ENCODE measurements at regions not wholly inside any gene's neighbourhood (a gene's known extent, or its start where the extent isn't known, plus 50 kb on each side); places are given as distances from the start of the nearest gene placed in this dataset.

DNA sequence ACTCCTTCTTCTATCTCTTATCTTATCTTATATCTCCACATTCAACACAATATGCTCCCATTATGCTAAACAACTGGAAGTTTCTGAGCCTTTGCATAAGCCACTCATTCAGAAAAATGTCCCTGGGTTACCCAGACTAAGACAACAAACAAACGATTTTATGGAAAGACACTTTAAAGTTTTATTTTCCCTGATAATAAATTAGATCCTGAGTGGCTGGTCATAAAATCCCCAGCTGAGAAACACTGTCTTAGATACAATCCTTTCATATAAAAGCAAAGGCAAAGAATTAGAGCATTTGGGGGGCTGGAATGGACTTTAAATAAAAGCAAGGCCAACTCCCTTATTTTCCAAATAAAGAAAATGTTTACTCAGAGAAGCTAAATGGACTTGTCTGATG is 322.3 kb downstream of the GBE1 start:
- no peak for DNase-seq (ENCODE audit: low spot score)

DNA sequence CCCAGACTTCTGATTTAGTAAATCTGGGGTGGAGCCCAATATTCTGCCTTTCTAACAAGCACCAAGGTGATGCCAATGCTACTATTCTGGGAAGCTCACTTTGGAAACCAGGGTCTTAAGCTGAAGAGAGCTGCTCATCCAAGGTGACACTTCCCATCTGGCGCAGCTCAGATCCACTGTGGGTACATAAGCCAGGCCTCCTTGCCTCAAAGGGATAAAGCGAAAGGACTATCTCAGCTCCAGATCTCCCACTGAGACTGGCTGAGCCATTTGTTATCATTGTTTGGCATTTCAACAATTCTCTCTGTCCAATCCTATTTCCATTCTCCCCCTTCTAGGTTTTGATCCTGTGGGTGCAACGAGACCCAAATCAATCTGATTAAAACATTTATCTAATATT is 323.8 kb downstream of the GBE1 start:
- no peak for DNase-seq (ENCODE audit: low spot score)

DNA sequence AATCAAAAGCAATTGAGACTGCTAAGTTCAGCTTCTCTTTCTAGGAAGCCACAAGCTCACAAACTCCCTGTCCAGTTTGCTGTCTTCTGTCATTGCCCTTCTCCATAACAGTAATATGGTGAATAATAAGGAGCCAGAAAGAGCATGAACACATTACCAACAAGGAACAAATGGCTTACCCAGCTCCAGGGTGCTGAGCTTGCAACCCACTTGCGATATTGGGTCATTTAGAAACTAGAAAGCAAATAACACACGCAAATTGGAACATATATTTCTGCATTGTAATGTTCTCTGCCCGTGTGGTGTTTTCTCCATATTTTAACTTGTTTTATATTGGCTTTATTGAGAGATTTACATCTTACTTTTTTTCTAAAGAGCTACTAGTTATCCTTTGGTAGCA is 325.3 kb downstream of the GBE1 start:
- DNase-seq (ENCODE audit: low spot score): no peak

DNA sequence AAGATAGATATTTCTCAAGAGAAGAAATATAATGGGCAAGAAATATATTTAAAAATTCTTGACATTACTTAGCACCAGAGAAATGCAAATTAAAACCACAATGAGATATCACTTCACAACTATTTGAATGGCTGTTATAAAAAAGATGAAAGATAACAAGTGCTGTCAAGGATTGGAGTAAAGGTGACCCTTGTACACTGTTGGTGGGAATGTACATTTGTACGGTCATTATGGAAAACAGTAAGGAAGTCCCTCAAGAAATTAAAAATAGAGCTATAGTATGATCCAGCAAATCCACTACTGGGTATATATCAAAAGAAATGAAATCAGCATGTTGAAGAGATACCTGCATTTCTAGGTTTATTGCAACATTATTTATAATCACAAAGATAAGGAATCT is 326.4 kb downstream of the GBE1 start:
- DNase-seq (ENCODE audit: low spot score): no peak

DNA sequence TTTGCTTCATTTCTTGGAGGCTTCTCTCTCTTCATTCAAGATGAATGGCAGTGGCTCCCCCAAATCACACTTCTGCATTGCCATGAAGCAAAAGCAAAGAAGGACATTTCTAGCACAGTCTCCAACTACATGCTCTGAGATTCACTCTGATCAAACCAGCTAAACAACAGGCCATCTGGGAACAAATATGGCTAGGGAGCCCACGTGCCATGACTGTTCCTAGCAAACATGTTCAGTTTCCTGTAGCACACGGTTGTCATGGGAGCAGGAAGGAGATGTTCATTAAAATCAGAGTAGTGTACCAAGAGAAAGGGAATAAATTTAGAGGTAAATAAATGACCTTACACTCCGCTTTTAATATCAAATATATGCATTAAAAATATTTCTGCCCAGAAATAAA is 327.3 kb downstream of the GBE1 start:
- DNase-seq (ENCODE audit: low spot score): no peak

DNA sequence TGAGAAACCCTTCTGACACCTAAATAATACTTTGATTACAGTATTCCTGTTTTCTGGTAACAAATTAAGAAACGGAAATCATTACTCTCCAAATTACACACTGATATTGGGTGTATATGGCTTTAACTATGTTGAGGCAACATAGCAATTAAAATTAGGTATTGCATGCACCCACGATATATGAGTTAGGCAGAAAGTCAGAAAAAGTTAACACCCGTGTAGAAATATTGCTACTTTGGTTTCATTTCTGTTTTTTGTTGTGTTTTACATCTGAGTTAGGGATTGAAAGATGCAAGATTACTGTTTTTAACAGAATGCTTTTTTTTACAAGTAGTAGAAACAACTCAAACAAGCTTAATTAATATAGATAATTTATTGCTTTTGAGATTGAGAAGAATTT is 327.8 kb downstream of the GBE1 start:
- no peak for DNase-seq (ENCODE audit: low spot score)

DNA sequence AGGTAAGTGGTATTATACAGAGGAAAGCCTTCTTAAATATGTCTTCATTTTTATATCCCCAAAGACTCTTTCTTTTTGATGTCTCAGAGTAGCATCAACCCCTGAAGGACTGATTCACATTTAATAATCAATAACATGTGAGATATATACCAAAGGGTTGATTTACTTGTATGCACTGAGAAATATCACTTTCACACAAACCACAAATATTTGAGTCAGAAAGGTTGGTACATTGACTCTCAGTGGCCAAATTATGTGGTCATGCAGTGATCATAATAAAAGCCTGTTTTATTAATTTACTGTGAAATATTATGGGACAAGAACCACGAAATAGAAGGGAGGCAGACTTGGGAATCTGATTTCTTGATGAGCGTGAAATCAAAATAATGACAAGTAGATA is 329.0 kb downstream of the GBE1 start:
- DNase-seq (ENCODE audit: low spot score): no peak

DNA sequence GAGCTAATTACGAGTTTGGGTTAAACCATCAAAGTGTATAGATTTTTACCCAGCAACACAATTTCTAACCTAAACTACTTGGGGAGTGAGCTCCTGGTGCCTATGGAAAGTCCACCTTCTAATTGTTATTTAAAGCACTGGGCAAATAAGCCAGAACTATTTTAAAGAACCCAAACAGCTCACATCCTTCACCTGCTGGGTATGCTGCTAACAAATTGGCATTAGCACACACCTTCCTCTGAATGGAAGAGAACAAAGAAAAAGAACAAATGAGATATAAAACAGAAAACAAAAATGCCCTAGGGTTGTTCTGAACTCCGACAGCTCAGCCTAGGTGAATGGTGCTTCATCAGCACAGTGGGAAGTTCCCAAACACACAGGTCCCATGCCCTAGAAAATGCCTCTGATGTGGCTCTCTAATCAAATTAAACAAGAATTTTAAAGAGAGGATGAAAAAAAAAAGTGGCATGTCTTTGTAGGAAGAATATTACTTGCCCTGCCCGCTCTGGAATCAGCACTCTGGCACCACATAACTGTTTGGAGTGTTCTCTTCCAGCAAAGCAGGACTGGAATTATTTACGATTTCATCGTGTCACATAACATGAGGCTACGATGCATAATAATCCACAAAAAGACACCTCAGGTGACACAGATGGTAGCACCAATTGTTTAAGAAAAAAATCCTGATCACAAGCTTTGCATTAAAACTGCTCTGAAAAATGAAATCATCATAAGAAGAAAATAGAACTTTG is 334.4 kb downstream of the GBE1 start:
- no peak for DNase-seq (ENCODE audit: low spot score)

DNA sequence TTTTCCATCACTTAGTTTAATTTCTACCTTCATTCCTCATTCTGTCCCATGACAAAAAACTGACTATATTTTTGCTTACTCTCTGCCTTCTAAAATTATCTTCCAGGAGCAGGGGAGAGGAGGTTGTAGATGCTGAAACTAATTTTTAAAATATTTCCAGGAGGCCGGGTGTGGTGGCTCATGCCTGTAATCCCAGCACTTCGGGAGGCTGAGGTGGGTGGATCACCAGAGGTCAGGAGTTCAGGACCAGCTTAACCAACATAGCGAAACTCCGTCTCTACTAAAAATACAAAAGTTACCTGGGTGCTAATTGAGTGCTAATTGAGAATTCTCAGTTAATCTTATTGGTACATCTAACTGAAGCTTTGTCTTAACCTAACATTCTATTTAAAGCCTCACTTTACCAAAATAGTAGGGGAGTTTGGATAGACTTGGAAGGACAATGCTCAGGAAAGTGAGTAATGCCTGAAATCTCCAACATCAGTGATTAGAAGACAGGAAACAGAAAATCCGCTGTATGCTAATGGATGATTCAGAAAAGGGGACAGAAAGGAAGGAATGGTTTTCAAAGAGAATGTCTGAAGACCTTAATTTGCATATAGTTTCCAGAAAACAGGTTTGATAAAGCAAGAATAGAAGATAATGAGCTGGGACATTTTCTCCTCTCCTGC is 336.1 kb downstream of the GBE1 start:
- no peak for DNase-seq (ENCODE audit: low spot score)

DNA sequence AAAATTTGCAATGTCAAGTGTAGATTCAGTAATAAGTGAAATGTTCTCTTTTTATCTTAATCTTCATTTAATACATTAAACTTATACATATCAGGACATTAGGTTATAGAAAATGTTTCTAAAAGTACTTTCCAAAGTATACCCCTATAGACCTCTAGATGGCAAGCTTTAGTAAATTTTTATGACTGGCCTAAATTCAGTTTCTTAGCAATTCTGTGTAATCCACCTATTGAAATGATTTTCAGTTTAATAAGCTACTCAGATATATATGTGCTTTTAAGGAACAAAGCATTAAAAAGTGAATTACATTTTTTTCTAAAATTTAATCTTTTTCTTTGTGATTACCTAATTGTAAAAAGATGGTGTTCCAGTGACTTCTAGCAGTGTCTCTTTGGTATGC is 342.2 kb downstream of the GBE1 start:
- DNase-seq (ENCODE audit: low spot score): no peak

DNA sequence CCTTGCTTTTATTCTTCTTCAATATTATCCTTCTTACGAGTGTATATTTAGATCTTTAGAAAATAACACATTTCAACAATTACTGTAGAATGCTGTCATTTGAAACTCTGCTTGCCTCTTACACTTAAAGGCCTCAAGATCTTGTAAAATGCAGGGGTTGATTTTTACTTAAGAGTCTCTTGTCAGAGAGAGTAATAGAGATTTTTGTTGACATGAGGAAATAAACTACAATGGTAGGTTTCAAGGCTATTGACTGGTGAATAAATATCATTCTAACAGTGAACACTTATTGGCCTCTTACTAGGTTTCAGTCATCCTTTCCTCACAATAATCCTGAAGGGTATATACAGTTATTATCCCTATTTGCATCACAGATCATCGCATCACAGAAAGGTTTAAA is 344.6 kb downstream of the GBE1 start:
- no peak for DNase-seq (ENCODE audit: low spot score)

DNA sequence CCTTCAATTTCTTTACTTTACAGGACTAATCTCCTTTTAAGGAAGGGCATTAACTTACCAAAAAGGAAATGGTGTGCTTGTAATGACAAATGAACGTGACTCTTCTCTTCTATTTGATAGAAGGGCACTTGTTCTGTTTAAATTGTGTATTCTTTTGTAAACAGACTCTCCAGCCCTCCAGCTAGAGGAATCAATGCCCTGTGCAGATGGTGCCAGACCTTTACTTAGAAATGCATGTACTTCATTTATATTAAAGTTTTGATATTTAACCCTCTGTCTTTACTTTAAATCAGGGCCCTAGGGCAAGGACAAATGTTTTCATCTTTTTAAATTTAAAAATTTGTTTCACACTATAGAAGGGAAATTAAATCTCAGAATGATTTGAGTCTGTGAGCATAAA is 355.1 kb downstream of the GBE1 start:
- no peak for DNase-seq (ENCODE audit: low spot score)

DNA sequence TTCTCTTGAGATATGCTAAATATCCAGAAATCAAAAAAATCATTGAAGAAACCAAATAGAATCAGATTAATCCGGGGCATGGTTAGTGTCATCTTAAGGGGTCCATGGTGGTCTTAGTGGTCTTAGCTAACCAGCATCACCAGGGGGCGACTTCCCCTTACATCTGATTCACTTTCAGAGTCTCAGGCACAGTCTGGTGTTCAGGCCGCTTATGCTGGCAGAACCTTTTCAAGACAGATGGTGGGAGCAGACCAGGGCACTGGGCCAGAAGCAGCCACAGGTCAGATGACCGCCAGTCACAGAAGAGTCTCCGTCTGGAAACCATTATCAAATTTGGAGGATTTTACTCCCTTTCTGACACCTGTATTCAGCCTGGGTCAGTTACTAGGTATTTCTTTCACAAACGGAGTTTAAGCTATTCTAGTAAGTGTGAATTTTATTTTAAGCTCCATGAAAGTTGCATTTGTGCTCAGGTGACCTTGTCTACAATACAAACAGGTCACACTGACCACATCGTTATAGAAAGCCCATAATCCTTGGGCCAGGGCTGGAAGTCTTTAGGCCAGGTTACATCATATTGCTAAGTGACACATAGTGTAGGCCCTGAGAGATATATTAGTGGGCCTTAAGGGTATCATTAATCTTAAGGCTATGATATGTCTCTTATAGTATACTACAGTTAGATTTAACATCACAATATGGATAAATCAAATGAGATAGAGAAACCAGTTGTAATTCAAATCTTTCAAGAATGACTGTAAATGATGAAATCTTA is 365.5 kb downstream of the GBE1 start:
- DNase-seq (ENCODE audit: low spot score): no peak

DNA sequence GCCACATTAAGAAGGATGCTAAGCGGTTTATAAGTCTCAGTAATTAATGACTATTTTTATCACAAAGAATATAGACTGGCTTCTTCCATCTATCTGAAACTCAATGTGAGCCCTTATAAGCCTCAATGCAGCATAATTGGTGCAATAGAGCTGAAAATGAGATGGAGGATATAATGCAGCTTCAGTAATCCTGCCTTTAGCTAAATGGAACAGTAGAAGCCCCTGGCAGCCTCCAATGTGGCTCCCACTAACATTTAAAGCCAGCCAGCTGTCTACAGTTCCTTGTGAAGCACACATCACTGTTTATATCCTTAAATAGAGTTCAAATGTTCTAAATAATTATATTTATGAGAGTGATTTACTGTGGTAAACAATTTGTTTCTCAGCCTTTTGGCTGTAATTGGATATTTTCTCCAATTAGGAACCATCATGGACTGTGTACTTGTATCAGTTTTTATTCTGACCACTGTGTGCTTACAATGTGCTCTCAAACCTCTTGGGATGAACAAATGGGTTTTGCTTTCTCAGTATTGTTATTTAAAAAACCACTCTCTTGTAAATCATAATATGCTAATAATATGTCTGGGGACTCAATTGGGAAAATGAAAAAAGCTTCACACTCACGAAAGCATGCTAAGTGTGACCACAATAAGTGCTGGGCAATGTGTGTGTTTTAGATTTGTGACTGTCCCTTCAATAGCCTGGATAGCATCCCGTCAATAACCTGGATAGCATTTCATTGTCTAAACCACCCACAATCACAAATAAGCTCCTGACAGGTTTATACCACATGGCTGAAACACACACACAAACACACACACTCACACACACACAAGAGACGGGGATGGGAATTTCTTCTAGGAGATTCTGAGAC is 366.6 kb downstream of the GBE1 start:
- DNase-seq (ENCODE audit: low spot score): no peak

DNA sequence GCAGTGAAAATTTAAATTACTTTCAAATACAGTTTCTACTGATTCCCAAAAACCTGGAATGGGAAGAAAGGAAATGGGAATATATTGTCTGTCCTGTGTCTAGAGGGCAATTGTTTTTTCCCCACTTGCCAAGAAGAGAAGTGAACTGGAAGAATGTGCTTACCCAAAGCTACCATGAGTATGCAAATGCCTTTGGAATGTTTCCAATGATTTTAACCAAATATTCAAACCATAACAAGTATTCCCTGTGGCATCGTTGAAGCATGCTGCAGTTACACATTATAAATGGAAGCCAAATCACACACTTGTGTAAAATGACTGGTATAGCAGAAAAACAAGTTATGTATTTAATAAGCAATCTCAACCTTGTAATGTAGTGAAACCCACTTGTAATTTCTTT is 368.2 kb downstream of the GBE1 start:
- no peak for DNase-seq (ENCODE audit: low spot score)

DNA sequence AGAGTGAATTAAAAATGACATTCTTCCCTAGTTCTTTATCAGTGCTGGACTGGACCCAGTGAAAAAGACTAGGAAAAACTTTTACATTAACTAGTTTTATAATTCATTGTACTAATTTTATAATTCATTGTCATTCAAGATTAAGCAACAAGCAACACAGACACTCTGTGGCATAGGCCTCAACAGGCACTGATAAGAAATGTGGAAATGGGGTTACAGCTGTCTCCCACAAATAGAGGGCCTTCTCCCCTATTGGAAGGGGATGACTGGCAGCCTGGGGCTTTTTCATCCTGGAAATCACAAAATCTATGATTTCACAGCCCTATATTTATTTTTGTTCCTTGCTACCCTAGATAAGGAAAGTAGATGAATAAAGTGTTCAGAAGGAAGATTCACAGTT is 370.6 kb downstream of the GBE1 start:
- no peak for DNase-seq (ENCODE audit: low spot score)

DNA sequence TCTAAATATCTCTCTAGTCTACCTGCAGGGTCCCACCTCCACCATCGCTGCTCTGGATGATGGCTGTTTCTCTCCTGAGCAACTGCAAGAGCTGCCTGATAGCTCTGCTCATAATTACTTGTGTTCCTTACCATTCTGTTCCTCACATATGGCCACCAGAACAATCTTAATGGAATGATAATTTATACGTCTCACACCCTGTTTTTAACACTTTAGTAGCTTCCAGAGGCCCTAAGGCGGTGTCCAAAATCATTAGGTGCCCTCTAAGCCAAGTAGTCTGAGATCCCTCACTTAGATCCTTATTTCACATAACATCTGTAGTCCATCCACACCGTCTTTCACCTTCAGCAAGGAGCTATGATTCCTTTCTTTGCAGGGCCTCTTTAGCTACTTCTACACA is 373.3 kb downstream of the GBE1 start:
- DNase-seq (ENCODE audit: low spot score): no peak

DNA sequence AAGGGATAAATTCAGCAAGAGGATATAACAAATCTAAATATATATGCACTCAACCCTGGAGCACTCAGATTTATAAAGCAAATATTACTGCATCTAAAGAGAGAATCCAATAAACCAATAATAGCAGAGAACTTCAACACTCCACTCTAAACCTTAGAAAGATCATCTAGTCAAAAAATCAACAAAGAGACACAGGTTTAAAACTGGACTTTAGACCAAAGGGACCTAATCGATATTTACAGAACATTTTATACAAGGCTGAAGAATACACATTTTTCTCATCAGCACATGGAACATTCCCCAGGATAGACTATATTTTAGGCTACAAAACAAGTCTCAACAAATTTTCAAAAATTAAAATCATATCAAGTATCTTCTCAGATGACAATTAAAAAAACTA is 379.0 kb downstream of the GBE1 start:
- no peak for DNase-seq (ENCODE audit: low spot score)

DNA sequence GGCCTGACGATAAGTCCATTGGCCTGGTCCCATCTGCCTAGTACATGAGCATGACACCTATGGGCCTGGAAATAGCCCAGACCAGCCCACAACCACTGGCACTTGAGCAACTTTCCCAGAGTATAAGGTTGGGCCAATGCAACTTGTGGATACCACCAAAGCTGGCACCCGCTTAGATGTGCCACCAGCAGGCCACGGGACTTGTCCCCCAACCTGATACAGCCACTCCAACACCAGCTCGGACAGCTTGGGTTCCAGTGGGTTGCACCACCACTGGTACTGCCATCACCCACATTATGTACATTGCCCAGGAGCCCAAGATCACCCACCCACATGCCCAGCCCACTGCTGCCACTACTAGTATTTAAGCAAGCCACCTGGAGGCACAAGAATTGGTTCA is 381.2 kb downstream of the GBE1 start:
- no peak for DNase-seq (ENCODE audit: low spot score)

DNA sequence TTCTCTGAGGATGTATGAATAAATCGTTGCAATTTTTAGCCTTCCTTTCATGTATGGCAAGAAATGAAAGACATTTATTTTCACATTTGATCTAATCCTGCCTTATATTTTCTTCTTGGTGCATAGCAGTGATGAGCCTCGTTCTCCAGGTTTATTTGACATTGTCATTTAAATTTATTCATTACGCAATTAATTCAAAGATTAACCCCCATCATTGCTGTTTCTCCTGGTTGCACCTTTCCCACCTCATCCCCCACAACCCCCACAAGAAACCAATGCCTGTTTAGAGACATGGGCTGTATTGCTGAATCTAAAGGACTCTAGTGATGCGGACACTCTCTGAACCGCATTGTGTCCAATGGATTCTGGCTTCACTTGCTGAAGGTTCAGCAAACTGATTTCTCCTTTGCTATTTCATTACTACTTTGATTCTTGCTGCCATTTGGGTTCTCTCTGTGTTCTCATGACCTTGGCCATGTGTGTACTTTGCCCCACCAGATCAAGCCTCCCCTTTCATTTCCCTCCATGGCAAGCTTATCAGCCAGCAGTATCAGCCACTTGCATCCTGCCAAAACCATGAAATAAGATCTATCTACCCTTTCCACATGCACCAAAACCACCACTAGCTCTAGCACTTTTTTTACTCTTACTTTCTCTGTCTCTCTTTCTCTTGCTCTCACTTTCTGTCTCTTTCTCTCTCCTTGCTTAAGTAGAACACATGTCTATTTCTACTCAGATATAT is 382.7 kb downstream of the GBE1 start:
- no peak for DNase-seq (ENCODE audit: low spot score)

DNA sequence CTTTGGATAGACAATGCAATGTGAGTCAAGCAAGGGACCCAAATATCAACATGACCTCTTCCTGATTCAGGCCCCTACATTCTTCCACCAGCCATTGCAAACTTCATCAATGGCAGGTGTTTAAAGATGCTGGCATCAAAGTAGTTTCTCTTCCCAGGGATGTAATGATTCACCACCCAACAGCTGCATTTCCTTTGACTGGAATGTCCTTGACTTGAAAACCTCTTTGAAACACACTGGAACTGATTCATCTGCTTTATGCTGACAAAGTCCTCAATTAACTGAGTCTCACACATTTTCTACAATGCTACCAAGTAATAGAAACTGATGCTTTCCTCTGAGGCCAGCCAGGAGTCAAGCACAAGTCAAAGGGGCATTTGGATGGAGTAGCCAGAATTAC is 385.5 kb downstream of the GBE1 start:
- DNase-seq (ENCODE audit: low spot score): no peak

DNA sequence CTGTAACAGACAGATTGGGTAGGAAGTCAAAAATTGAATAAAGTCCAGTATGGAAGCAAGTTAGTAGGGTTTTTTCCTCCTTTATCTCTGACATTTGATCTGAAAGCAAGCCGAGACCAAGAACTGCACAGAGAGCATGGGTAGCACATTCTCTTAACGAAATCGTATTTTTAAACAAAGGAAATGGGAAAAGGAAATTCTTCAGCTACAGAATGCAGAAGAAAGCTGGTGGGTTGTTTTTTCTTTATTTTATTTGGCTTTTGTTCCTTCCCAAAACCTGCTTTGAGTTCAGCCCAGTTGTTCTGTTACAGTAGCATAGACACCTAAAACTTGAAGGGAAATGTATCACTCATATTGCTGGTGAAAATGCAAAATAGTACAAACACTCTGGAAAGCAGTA is 397.0 kb downstream of the GBE1 start:
- DNase-seq (ENCODE audit: low spot score): no peak
